Trophoblast cell (in vitro differentiated cells and primary cell): ENCODE measurements at regions not wholly inside any gene's neighbourhood (a gene's known extent, or its start where the extent isn't known, plus 50 kb on each side); places are given as distances from the start of the nearest gene placed in this dataset.

ENCODE experiments used
- DNase-seq, 2 donors: peaks; one replicate each; pipeline ENCODE4 v3.0.0-alpha.2; 2016
- H2AFZ ChIP-seq: 2 replicates; pipeline ENCODE4 v1.6.1; 2013; ENCODE audit warnings: low read length, moderate library complexity, mild to moderate bottlenecking; ENCODE audit not compliant: insufficient read depth, poor library complexity
- H2AK5ac ChIP-seq: 2 replicates; pipeline ENCODE4 v1.6.1; 2013; ENCODE audit warnings: mild to moderate bottlenecking, low read length
- H2BK120ac ChIP-seq: 2 replicates; pipeline ENCODE4 v1.6.1; 2013; ENCODE audit warnings: low read length, mild to moderate bottlenecking, moderate library complexity; ENCODE audit not compliant: insufficient read depth, poor library complexity
- H2BK12ac ChIP-seq: 2 replicates; pipeline ENCODE4 v1.6.1; 2013; ENCODE audit warnings: mild to moderate bottlenecking, low read length, moderate library complexity
- H2BK5ac ChIP-seq: 2 replicates; pipeline ENCODE4 v1.6.1; 2013; ENCODE audit warnings: low read length, low read depth, moderate library complexity, mild to moderate bottlenecking; ENCODE audit not compliant: poor library complexity
- H3K14ac ChIP-seq: 2 replicates; pipeline ENCODE4 v1.6.1; 2013; ENCODE audit warnings: mild to moderate bottlenecking, low read length
- H3K18ac ChIP-seq: 2 replicates; pipeline ENCODE4 v1.6.1; 2013; ENCODE audit warnings: mild to moderate bottlenecking, low read length
- H3K23ac ChIP-seq: 2 replicates; pipeline ENCODE4 v1.6.1; 2013; ENCODE audit warnings: low read length
- H3K27ac ChIP-seq: 2 replicates; pipeline ENCODE4 v1.5.1; 2013; ENCODE audit warnings: low read depth, mild to moderate bottlenecking, inconsistent platforms, low read length, moderate library complexity
- H3K27me3 ChIP-seq: 2 replicates; pipeline ENCODE4 v1.6.1; 2013; ENCODE audit warnings: inconsistent platforms, mild to moderate bottlenecking, low read length, moderate library complexity; ENCODE audit not compliant: insufficient read depth
- H3K36me3 ChIP-seq, 2 experiments: 1 replicate in 1 of 2; 2 replicates in 1 of 2; pipeline ENCODE4 v1.6.1; 2013; ENCODE audit warnings: low read length in 2 of 2, mild to moderate bottlenecking in 2 of 2, moderate library complexity in 1 of 2; ENCODE audit not compliant: insufficient read depth in 2 of 2, control insufficient read depth in 1 of 2
- H3K4ac ChIP-seq: 2 replicates; pipeline ENCODE4 v1.6.1; 2013; ENCODE audit warnings: low read depth, mild to moderate bottlenecking, low read length, moderate library complexity
- H3K4me1 ChIP-seq, 2 experiments: 1 replicate in 1 of 2; 2 replicates in 1 of 2; pipeline ENCODE4 v1.6.1; 2013; ENCODE audit warnings: low read length in 2 of 2, mild to moderate bottlenecking in 2 of 2, moderate library complexity in 1 of 2; ENCODE audit not compliant: insufficient read depth in 2 of 2, control insufficient read depth in 1 of 2
- H3K4me2 ChIP-seq: 2 replicates; pipeline ENCODE4 v1.6.1; 2013; ENCODE audit warnings: inconsistent platforms, mild to moderate bottlenecking, low read length, moderate library complexity
- H3K4me3 ChIP-seq: 2 replicates; pipeline ENCODE4 v1.5.1; 2013; ENCODE audit warnings: mild to moderate bottlenecking, low read depth, low read length, inconsistent platforms
- H3K79me1 ChIP-seq: one replicate; pipeline ENCODE4 v1.6.1; 2013; ENCODE audit warnings: low read length
- H3K79me2 ChIP-seq: 2 replicates; pipeline ENCODE4 v1.6.1; 2013; ENCODE audit warnings: low read length, mild to moderate bottlenecking; ENCODE audit not compliant: control insufficient read depth, insufficient read depth, poor library complexity
- H3K9ac ChIP-seq: 2 replicates; pipeline ENCODE4 v1.6.1; 2013; ENCODE audit warnings: mild to moderate bottlenecking, low read length
- H3K9me3 ChIP-seq: 2 replicates; pipeline ENCODE4 v1.6.1; 2013; ENCODE audit warnings: low read depth, mild to moderate bottlenecking, control low read depth, inconsistent platforms, low read length; ENCODE audit not compliant: insufficient read depth
- H4K12ac ChIP-seq: 2 replicates; pipeline ENCODE4 v1.6.1; 2013; ENCODE audit warnings: low read depth, mild to moderate bottlenecking, low read length, moderate library complexity
- H4K8ac ChIP-seq: 2 replicates; pipeline ENCODE4 v1.6.1; 2013; ENCODE audit warnings: low read depth, mild to moderate bottlenecking, low read length, moderate library complexity
- H4K91ac ChIP-seq: one replicate; pipeline ENCODE4 v1.6.1; 2013; ENCODE audit warnings: low read depth, mild to moderate bottlenecking, low read length, moderate library complexity
- WGBS: extraction: QIAGEN DNeasy Blood & Tissue Kit; methylation state at CpG from one replicate; pipeline ENCODE4 v1.1.7; 2013; ENCODE audit warnings: missing lambda C conversion rate; ENCODE audit not compliant: insufficient read length, insufficient coverage; ENCODE audit errors: extremely low coverage; 5-methylcytosine and 5-hydroxymethylcytosine counted together

DNA sequence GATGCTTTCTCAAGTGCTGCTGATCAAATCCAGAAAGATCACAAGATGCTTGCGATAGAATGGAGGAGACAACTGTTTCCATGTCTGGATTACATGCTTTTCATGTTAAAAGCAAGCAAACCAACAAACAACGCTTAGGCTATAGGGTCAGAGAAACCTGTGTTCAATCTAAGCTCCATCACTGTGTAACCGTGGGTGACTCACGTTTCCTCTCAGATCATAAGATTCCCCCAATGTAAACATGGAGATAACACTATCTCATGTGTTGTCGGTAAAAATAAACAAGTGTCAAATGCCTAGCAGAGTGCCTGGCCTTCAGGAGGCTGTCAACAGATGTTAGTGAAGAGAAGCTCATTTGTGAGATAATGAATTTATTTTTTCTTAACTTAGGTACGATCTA, 907.8 kb downstream of the NTRK3 start:
- Histone ChIP-seq H2BK12ac (no peak overlapping the region), H3K14ac (no peak overlapping the region), H3K9me3 (no peaks in the 10 kb centered on the region), H3K27ac (no peak overlapping the region), H3K79me2 (no peaks in the 10 kb centered on the region), H3K18ac (no peak overlapping the region), H3K27me3 (no peaks in the 10 kb centered on the region), H2AK5ac (no peak overlapping the region), H3K4ac (no peak overlapping the region), H3K79me1 (no peaks in the 10 kb centered on the region), H3K9ac (no peak overlapping the region), H3K4me1 (no peaks in the 10 kb centered on the region), H3K4me2 (no peak overlapping the region), H2AFZ (no peak overlapping the region), H4K12ac (no peak overlapping the region), H2BK120ac (no peak overlapping the region), H3K36me3 (no peaks in the 10 kb centered on the region), H3K23ac (no peak overlapping the region), H2BK5ac (no peak overlapping the region), H3K4me3 (no peak overlapping the region), H4K91ac (no peak overlapping the region), H4K8ac (no peak overlapping the region)
- no CpG with 5 or more reads among the region's 6 CpGs for WGBS
- peak; percentile 3 to 41 for DNase-seq

DNA sequence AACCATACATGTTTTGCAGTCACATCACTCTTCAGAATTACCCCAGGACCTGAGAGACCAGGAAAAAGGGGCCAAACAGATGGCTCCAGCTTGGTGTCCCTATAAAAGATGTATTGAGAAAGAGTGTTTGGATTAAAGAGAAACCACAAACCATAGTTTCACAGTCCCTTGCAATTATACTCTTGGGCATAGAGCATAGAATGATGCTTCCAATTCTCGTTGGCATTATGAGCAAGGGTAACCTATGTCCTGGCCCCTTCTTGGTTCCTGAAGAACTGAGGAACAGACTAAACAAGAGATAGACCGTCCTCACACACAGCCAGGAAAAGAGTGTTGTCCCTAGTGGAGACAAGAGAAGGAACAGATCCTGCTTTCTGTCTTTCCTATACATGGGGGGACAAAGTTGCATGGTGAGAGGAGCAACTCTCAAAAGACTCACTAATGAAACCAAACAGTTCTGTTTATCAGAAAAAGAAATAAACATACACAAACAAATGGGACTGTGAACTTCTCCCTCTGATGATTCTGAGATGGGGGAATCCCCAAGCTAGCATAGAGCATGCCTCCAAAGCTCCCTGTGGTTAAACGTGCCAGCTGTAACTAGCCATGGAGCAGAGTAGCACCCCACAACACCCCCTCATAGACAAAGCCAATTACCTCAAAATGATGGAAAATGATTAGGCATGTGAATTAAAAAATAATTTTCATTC, 908.6 kb downstream of the NTRK3 start:
- no CpG with 5 or more reads among the region's 3 CpGs for WGBS
- no peaks in the 10 kb centered on the region for H3K79me2 ChIP-seq

DNA sequence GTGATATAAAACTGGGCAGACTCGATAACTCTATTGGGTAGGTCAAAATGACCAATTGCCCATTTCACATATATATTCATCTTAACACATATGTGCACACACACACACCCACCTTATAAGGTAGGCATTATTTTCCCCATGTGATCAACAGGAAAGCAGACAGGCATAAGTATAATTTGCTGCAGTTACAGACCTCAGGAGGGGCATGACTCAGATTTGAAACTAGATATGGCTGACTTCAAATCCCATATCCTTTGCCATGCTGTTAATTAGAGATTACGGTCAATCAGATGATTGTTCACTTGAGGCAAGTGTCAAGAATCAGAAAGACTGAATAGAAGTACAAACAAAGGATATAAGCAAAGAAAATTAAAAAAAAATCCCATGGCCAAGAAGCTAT, 910.6 kb downstream of the NTRK3 start:
- H2AFZ ChIP-seq: no peak overlapping the region
- no peak overlapping the region for H3K4ac ChIP-seq
- H3K23ac ChIP-seq: no peak overlapping the region
- no peak overlapping the region for H4K8ac ChIP-seq
- no peak overlapping the region for H4K12ac ChIP-seq
- H3K18ac ChIP-seq: no peak overlapping the region
- H2AK5ac ChIP-seq: no peak overlapping the region
- WGBS: no CpG with 5 or more reads among the region's 2 CpGs
- no peak overlapping the region for H2BK12ac ChIP-seq
- H3K36me3 ChIP-seq: no peaks in the 10 kb centered on the region
- H3K9ac ChIP-seq: no peak overlapping the region
- no peak overlapping the region for H2BK5ac ChIP-seq
- no peaks in the 10 kb centered on the region for H3K4me1 ChIP-seq
- no peaks in the 10 kb centered on the region for H3K79me2 ChIP-seq
- no peaks in the 10 kb centered on the region for H3K79me1 ChIP-seq
- no peak overlapping the region for H3K4me2 ChIP-seq
- no peak for DNase-seq
- H4K91ac ChIP-seq: no peak overlapping the region
- H3K14ac ChIP-seq: no peak overlapping the region
- no peak overlapping the region for H3K4me3 ChIP-seq
- no peak overlapping the region for H3K27ac ChIP-seq
- no peaks in the 10 kb centered on the region for H3K27me3 ChIP-seq
- no peak overlapping the region for H2BK120ac ChIP-seq
- H3K9me3 ChIP-seq: no peaks in the 10 kb centered on the region

More for the DNA sequence above, 908.6 kb downstream of the NTRK3 start:
- H4K12ac ChIP-seq: no peak overlapping the region
- H2BK12ac ChIP-seq: no peak overlapping the region
- H3K23ac ChIP-seq: no peak overlapping the region
- H3K79me1 ChIP-seq: no peaks in the 10 kb centered on the region
- H4K91ac ChIP-seq: no peak overlapping the region
- no peak overlapping the region for H4K8ac ChIP-seq
- no peaks in the 10 kb centered on the region for H3K4me1 ChIP-seq
- no peaks in the 10 kb centered on the region for H3K36me3 ChIP-seq
- no peak overlapping the region for H3K27ac ChIP-seq
- no peak overlapping the region for H2BK120ac ChIP-seq
- no peak for DNase-seq
- H3K4ac ChIP-seq: no peak overlapping the region
- H3K18ac ChIP-seq: no peak overlapping the region
- H2AFZ ChIP-seq: no peak overlapping the region
- H3K4me3 ChIP-seq: no peak overlapping the region
- H3K9ac ChIP-seq: no peak overlapping the region
- H2BK5ac ChIP-seq: no peak overlapping the region
- H3K27me3 ChIP-seq: no peaks in the 10 kb centered on the region
- no peak overlapping the region for H3K4me2 ChIP-seq
- H3K14ac ChIP-seq: no peak overlapping the region
- H3K9me3 ChIP-seq: no peaks in the 10 kb centered on the region
- no peak overlapping the region for H2AK5ac ChIP-seq

DNA sequence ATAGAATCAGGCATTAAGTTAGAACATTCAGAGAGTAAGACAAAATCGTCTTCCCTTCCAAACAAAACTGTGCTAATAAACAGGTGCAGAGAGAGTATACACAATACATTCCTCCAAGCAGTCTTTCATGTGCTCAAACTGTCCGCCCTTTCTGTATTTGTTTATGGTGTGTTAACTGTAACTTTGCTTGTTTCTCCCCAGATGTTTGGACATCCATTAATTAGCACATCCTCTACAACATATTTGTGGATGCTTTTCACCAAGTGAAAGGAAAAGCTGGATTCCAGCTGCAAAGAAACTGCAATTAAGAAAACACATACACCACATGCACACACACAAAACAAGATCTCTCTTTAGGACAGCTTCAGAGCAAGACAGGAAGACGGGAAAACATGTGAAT, 912.6 kb downstream of the NTRK3 start:
- no CpG with 5 or more reads among the region's 3 CpGs for WGBS
- Histone ChIP-seq H3K4me1 (no peaks in the 10 kb centered on the region), H3K4me3 (no peak overlapping the region)

More for the DNA sequence above, 912.6 kb downstream of the NTRK3 start:
- Histone ChIP-seq H3K9ac (no peak overlapping the region), H3K4me2 (no peak overlapping the region), H3K79me2 (no peaks in the 10 kb centered on the region), H4K8ac (no peak overlapping the region), H2BK12ac (no peak overlapping the region), H3K18ac (no peak overlapping the region), H2AK5ac (no peak overlapping the region), H3K4ac (no peak overlapping the region), H3K14ac (no peak overlapping the region), H2AFZ (no peak overlapping the region), H4K91ac (no peak overlapping the region), H3K27me3 (no peaks in the 10 kb centered on the region), H3K36me3 (no peaks in the 10 kb centered on the region), H4K12ac (no peak overlapping the region), H3K27ac (no peak overlapping the region), H3K79me1 (no peaks in the 10 kb centered on the region), H3K9me3 (no peaks in the 10 kb centered on the region), H2BK120ac (no peak overlapping the region), H2BK5ac (no peak overlapping the region), H3K23ac (no peak overlapping the region)
- no peak for DNase-seq
